ENCODE measurements at regions not wholly inside any gene's neighbourhood (a gene's known extent, or its start where the extent isn't known, plus 50 kb on each side); places are given as distances from the start of the nearest gene placed in this dataset.

DNA sequence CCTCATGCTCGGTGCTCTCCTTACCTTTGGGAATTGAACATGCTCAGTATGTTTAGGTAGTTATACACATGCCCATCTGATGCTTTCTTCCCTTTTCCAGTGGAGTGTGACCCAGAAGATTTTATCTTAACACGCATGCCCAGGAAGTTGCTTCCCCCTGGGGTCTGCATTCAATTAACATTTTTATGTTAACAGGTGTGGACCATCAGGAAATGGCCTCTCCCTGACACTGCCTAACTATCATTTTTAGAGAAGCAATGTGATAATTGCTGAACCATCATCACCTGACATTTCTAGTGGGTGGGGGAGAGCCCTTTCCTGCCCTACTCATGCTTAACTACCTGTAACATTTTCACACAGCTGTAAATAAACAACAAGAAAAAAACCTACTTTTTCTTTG is 55.1 kb upstream of the TGFBR2 start:
- TF ChIP-seq, protein P1, sequence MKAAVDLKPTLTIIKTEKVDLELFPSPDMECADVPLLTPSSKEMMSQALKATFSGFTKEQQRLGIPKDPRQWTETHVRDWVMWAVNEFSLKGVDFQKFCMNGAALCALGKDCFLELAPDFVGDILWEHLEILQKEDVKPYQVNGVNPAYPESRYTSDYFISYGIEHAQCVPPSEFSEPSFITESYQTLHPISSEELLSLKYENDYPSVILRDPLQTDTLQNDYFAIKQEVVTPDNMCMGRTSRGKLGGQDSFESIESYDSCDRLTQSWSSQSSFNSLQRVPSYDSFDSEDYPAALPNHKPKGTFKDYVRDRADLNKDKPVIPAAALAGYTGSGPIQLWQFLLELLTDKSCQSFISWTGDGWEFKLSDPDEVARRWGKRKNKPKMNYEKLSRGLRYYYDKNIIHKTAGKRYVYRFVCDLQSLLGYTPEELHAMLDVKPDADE (IDR thresholded peaks at IDR 0.05): no peak
- TF ChIP-seq ZNF331 (CRISPR knock-in tag; IDR thresholded peaks at IDR 0.05; ENCODE audit: low read depth): no peak
- peak; percentile 82; the same call in 1 of the 2 replicates for TF ChIP-seq NANOG (IDR thresholded peaks at IDR 0.05; ENCODE audit: borderline replicate concordance)
- no peak for DNase-seq (ENCODE audit: low spot score)

DNA sequence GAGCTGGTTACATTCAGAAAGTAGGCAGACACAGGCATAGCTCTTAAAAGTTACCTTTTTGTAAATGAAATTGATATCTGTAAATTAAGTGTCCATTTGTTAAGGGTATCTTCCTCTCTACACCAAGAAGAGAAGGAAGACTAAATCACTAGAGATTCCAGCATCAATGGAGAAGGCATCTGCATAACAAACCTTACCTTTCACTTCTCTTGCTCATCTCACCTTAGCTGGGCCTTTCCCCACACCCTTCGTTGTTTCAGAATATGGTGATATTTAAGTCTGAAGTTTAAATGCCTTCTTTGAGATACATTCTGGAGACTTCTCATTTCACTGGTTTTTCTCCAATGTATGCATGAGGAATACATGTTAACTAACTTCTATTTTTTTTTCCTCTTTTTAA is 54.5 kb upstream of the TGFBR2 start:
- Mint-ChIP-seq H3K4me1 (peaks cover 53% of the 10 kb centered on the region), H3K36me3 (ENCODE audit: low read depth) (peaks cover 19% of the 10 kb centered on the region), H3K27ac (no peak overlapping the region), H3K9me3 (peaks cover 16% of the 10 kb centered on the region; the same call in 2 of the 3 replicates), H3K27me3 (ENCODE audit: insufficient read depth, low read depth, poor library complexity) (peaks cover 6% of the 10 kb centered on the region), H3K4me3 (no peak overlapping the region)
- Histone ChIP-seq H3K4me2 (peak overlapping the region; percentile 25), H3K79me2 (replicated peaks; ENCODE audit: insufficient read depth) (no peaks in the 10 kb centered on the region), H3K4me3 (0 out of 2 replicates have a peak overlapping the region, but pooled peaks have one; percentile 2), H3F3A (replicated peaks; ENCODE audit: low read depth) (peaks cover 4% of the 10 kb centered on the region; the same call in 1 of the 2 replicates), H3K4me1 (ENCODE audit: insufficient read depth) (peaks cover 40% of the 10 kb centered on the region), H3K9me2 (ENCODE audit: insufficient read depth) (0 out of 2 replicates have a peak, but pooled peaks cover 7% of the 10 kb centered on the region), H3K27me3 (ENCODE audit: insufficient read depth) (no peaks in the 10 kb centered on the region), H2AFZ (no peak overlapping the region), H3K36me3 (ENCODE audit: insufficient read depth) (no peaks in the 10 kb centered on the region), H3K27ac (ENCODE audit: low read depth) (peak overlapping the region; percentile 94; the same call in 1 of the 2 replicates), H4K20me1 (replicated peaks; ENCODE audit: insufficient read depth) (no peaks in the 10 kb centered on the region)
- DNase-seq (ENCODE audit: low spot score) (peak; percentile 58), ATAC-seq (peak; percentile 59)
- TF ChIP-seq CREB1 (CRISPR knock-in tag; IDR thresholded peaks at IDR 0.05; ENCODE audit: low read depth) (no peak), CTCF (conservative IDR thresholded peaks at IDR 0.05; ENCODE audit: low read depth in 2 of 2) (no peak), EZH2 (IDR thresholded peaks at IDR 0.05; ENCODE audit: low read depth, unreplicated experiment) (no peak), NANOG (IDR thresholded peaks at IDR 0.05; ENCODE audit: borderline replicate concordance) (peak; percentile 34; the same call in 1 of the 2 replicates)
- TF ChIP-seq, protein P1 (IDR thresholded peaks at IDR 0.05): no peak
- TF ChIP-seq, protein P2, sequence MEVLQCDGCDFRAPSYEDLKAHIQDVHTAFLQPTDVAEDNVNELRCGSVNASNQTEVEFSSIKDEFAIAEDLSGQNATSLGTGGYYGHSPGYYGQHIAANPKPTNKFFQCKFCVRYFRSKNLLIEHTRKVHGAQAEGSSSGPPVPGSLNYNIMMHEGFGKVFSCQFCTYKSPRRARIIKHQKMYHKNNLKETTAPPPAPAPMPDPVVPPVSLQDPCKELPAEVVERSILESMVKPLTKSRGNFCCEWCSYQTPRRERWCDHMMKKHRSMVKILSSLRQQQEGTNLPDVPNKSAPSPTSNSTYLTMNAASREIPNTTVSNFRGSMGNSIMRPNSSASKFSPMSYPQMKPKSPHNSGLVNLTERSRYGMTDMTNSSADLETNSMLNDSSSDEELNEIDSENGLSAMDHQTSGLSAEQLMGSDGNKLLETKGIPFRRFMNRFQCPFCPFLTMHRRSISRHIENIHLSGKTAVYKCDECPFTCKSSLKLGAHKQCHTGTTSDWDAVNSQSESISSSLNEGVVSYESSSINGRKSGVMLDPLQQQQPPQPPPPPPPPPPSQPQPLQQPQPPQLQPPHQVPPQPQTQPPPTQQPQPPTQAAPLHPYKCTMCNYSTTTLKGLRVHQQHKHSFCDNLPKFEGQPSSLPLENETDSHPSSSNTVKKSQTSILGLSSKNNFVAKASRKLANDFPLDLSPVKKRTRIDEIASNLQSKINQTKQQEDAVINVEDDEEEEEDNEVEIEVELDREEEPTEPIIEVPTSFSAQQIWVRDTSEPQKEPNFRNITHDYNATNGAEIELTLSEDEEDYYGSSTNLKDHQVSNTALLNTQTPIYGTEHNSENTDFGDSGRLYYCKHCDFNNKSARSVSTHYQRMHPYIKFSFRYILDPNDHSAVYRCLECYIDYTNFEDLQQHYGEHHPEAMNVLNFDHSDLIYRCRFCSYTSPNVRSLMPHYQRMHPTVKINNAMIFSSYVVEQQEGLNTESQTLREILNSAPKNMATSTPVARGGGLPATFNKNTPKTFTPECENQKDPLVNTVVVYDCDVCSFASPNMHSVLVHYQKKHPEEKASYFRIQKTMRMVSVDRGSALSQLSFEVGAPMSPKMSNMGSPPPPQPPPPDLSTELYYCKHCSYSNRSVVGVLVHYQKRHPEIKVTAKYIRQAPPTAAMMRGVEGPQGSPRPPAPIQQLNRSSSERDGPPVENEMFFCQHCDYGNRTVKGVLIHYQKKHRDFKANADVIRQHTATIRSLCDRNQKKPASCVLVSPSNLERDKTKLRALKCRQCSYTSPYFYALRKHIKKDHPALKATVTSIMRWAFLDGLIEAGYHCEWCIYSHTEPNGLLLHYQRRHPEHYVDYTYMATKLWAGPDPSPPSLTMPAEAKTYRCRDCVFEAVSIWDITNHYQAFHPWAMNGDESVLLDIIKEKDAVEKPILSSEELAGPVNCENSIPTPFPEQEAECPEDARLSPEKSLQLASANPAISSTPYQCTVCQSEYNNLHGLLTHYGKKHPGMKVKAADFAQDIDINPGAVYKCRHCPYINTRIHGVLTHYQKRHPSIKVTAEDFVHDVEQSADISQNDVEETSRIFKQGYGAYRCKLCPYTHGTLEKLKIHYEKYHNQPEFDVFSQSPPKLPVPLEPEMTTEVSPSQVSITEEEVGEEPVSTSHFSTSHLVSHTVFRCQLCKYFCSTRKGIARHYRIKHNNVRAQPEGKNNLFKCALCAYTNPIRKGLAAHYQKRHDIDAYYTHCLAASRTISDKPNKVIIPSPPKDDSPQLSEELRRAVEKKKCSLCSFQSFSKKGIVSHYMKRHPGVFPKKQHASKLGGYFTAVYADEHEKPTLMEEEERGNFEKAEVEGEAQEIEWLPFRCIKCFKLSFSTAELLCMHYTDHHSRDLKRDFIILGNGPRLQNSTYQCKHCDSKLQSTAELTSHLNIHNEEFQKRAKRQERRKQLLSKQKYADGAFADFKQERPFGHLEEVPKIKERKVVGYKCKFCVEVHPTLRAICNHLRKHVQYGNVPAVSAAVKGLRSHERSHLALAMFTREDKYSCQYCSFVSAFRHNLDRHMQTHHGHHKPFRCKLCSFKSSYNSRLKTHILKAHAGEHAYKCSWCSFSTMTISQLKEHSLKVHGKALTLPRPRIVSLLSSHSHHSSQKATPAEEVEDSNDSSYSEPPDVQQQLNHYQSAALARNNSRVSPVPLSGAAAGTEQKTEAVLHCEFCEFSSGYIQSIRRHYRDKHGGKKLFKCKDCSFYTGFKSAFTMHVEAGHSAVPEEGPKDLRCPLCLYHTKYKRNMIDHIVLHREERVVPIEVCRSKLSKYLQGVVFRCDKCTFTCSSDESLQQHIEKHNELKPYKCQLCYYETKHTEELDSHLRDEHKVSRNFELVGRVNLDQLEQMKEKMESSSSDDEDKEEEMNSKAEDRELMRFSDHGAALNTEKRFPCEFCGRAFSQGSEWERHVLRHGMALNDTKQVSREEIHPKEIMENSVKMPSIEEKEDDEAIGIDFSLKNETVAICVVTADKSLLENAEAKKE (CRISPR knock-in tag; IDR thresholded peaks at IDR 0.05): 0 out of 2 replicates have a peak, but pooled peaks have one; percentile 11

More for the DNA sequence above, 55.1 kb upstream of the TGFBR2 start:
- Histone ChIP-seq H3K27me3 (ENCODE audit: insufficient read depth) (no peaks in the 10 kb centered on the region), H3K4me3 (0 out of 2 replicates have a peak overlapping the region, but pooled peaks have one; percentile 2), H3K4me2 (peak overlapping the region; percentile 25), H3K4me1 (ENCODE audit: insufficient read depth) (peaks cover 40% of the 10 kb centered on the region), H2AFZ (no peak overlapping the region), H3F3A (replicated peaks; ENCODE audit: low read depth) (peaks cover 4% of the 10 kb centered on the region; the same call in 1 of the 2 replicates), H3K36me3 (ENCODE audit: insufficient read depth) (no peaks in the 10 kb centered on the region), H4K20me1 (replicated peaks; ENCODE audit: insufficient read depth) (no peaks in the 10 kb centered on the region), H3K9me2 (ENCODE audit: insufficient read depth) (0 out of 2 replicates have a peak, but pooled peaks cover 7% of the 10 kb centered on the region), H3K27ac (ENCODE audit: low read depth) (peak overlapping the region; percentile 94), H3K79me2 (replicated peaks; ENCODE audit: insufficient read depth) (no peaks in the 10 kb centered on the region)
- no peak for ATAC-seq
- Mint-ChIP-seq H3K9me3 (peaks cover 16% of the 10 kb centered on the region; the same call in 2 of the 3 replicates), H3K27ac (0 out of 2 replicates have a peak overlapping the region, but pooled peaks have one; percentile 35), H3K36me3 (ENCODE audit: low read depth) (peaks cover 19% of the 10 kb centered on the region), H3K4me1 (peaks cover 53% of the 10 kb centered on the region), H3K4me3 (no peak overlapping the region; the same call in 2 of the 3 replicates), H3K27me3 (ENCODE audit: insufficient read depth, low read depth, poor library complexity) (peaks cover 6% of the 10 kb centered on the region)

All from GM23338 (cell line).